BLaER1 treated with 17β-estradiol and CSF1 and Interleukin-3, amounts not matched to agents 10 nM and 100 nM (cell line): ENCODE measurements at regions not wholly inside any gene's neighbourhood (a gene's known extent, or its start where the extent isn't known, plus 50 kb on each side); places are given as distances from the start of the nearest gene placed in this dataset.

Experiments used
- H3K27ac ChIP-seq, 11 experiments: shearing (Covaris generic); formaldehyde crosslinking; 2 replicates each; pipeline ENCODE4 v1.8.1; 2022
- H3K27me3 ChIP-seq, 11 experiments: shearing (Covaris generic); formaldehyde crosslinking; 2 replicates each; pipeline ENCODE4 v1.8.1; 2022
- H3K36me3 ChIP-seq, 11 experiments: shearing (Covaris generic); formaldehyde crosslinking; 2 replicates each; pipeline ENCODE4 v1.8.1; 2022
- H3K4me1 ChIP-seq, 10 experiments: shearing (Covaris generic); formaldehyde crosslinking; 2 replicates each; pipeline ENCODE4 v1.8.1; 2022
- H3K4me2 ChIP-seq, 11 experiments: shearing (Covaris generic); formaldehyde crosslinking; 2 replicates each; pipeline ENCODE4 v1.8.1; 2022
- H3K4me3 ChIP-seq, 10 experiments: shearing (Covaris generic); formaldehyde crosslinking; 2 replicates each; pipeline ENCODE4 v1.8.1; 2022
- H3K9ac ChIP-seq, 11 experiments: shearing (Covaris generic); formaldehyde crosslinking; 2 replicates each; pipeline ENCODE4 v1.8.1; 2022
- H3K9me3 ChIP-seq, 11 experiments: shearing (Covaris generic); formaldehyde crosslinking; replicated peaks in 1 of 11; 2 replicates each; pipeline ENCODE4 v1.8.1; 2022
- H4K20me1 ChIP-seq, 11 experiments: shearing (Covaris generic); formaldehyde crosslinking; 2 replicates each; pipeline ENCODE4 v1.8.1; 2022
- Cebpa-rat ChIP-seq, 11 experiments: shearing (Covaris generic); IDR thresholded peaks; 2 replicates each; pipeline ENCODE4 v1.8.1; 2022

- TF ChIP-seq Cebpa-rat (IDR thresholded peaks at IDR 0.05): no peak
- Histone ChIP-seq H3K36me3 (no peaks in the 10 kb centered on the region), H4K20me1 (no peaks in the 10 kb centered on the region), H3K27me3 (no peaks in the 10 kb centered on the region), H3K4me1 (no peaks in the 10 kb centered on the region), H3K27ac (no peak overlapping the region), H3K4me2 (no peak overlapping the region), H3K9me3 (peaks cover 22 to 35% (median 28%) of the 10 kb centered on the region in 11 experiments), H3K9ac (no peak overlapping the region), H3K4me3 (no peak overlapping the region)
Measured at GRCh38 chr12:127414636-127415035, 852.3 kb upstream of the TMEM132C start.

DNA sequence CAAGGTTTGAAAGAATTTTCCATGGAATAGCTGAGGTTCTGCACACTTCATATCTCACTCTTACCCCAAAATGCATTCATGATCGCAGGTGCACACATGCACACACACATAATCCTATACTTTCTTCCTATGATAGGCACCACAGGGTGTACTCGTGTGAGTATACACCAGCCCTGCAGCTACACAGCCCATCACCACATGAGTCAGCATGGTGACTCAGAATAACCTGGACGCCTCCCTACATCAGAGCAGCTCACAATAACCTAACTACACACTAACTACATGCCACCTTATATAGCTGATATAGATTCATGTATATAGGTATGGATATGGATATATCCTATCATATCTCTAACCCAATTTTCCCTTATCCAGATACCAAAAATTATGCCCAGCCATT, 850.2 kb upstream of the TMEM132C start:
- H3K27me3 ChIP-seq: no peaks in the 10 kb centered on the region
- H3K4me1 ChIP-seq: no peaks in the 10 kb centered on the region
- H3K36me3 ChIP-seq: no peaks in the 10 kb centered on the region
- H3K9ac ChIP-seq: no peak overlapping the region
- H3K27ac ChIP-seq: no peak overlapping the region
- H4K20me1 ChIP-seq: no peaks in the 10 kb centered on the region
- peaks cover 22 to 35% (median 28%) of the 10 kb centered on the region in 11 experiments for H3K9me3 ChIP-seq
- H3K4me2 ChIP-seq: no peak overlapping the region
- TF ChIP-seq Cebpa-rat (IDR thresholded peaks at IDR 0.05): no peak
- no peak overlapping the region for H3K4me3 ChIP-seq

DNA sequence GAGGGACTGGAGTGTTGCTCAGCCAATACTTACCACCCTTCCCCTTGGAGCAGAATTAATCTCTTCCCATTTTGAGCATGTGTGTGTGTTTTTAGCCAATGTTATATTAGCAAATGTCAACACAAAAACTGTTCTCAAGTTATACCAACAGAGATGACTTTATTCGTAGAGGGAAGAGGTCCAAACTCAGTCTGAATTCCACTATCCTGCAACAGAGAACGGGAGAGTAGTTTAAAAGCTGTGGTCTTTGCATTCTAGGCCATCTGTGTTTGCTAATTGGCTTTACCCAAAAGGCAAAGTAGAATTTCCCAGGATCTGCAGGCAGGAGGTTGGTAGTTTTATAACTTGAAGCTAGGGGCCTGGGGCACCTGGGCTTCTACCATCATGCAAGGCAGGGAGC, 847.9 kb upstream of the TMEM132C start:
- Histone ChIP-seq H3K4me1 (peaks cover 0 to 14% (median 6%) of the 10 kb centered on the region in 10 experiments; a peak in 9 of 20 replicates), H3K27ac (no peak overlapping the region), H3K36me3 (no peaks in the 10 kb centered on the region), H3K27me3 (no peaks in the 10 kb centered on the region), H3K4me3 (no peak overlapping the region), H3K9me3 (peaks cover 22 to 35% (median 28%) of the 10 kb centered on the region in 11 experiments), H4K20me1 (no peaks in the 10 kb centered on the region), H3K4me2 (no peak overlapping the region), H3K9ac (no peak overlapping the region)
- no peak for TF ChIP-seq Cebpa-rat (IDR thresholded peaks at IDR 0.05)

GRCh38 chr12:127421614-127422013, 845.4 kb upstream of the TMEM132C start:
- Histone ChIP-seq H3K4me2 (no peak overlapping the region), H3K4me1 (peaks cover 0 to 16% (median 6%) of the 10 kb centered on the region in 10 experiments; a peak in 9 of 20 replicates), H3K9me3 (peaks cover 22 to 41% (median 31%) of the 10 kb centered on the region in 11 experiments), H3K27ac (no peak overlapping the region), H3K36me3 (no peaks in the 10 kb centered on the region), H4K20me1 (no peaks in the 10 kb centered on the region), H3K9ac (no peak overlapping the region), H3K4me3 (no peak overlapping the region), H3K27me3 (no peaks in the 10 kb centered on the region)
- no peak for TF ChIP-seq Cebpa-rat (IDR thresholded peaks at IDR 0.05)

DNA sequence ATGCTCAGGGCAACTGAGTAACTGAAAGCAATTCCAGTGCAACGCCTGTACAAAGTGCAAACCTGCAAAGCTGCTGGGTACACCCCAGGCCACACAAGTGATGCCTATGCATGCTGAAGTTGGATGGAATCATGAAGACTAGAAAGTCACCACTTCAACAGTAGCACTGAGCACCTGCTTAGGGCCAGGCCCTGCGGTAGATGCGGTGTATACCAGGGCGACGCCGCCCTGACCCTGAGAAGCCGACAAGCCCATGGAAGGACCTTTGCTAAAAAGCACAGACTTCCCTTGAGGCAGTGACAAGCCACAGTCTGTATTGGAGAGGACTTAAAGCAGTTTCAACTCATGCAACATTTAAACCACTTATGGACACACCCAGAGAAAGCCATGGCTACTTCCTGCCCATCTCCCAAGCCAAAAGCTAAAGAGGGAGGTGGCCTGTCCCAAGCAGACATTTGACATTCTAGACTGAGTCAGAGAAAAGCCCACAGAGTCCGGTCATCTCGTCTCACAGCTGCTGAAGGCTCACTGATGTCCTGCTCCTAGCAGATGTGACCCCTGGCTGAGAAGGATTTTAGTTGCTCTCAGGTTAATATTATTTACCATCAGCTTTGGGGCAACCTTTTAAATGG, 843.9 kb upstream of the TMEM132C start:
- H3K4me3 ChIP-seq: no peak overlapping the region
- no peaks in the 10 kb centered on the region for H4K20me1 ChIP-seq
- peak overlapping the region in 6 of 11 experiments; percentile 1 to 40 (median 16); a peak in 7 of 22 replicates for H3K4me2 ChIP-seq
- H3K4me1 ChIP-seq: peaks cover 0 to 16% (median 6%) of the 10 kb centered on the region in 10 experiments; a peak in 9 of 20 replicates
- H3K36me3 ChIP-seq: no peaks in the 10 kb centered on the region
- no peak for TF ChIP-seq Cebpa-rat (IDR thresholded peaks at IDR 0.05)
- H3K27ac ChIP-seq: peak overlapping the region in 5 of 11 experiments; percentile 1 to 31 (median 26); a peak in 6 of 22 replicates
- H3K27me3 ChIP-seq: no peaks in the 10 kb centered on the region
- H3K9ac ChIP-seq: no peak overlapping the region
- peaks cover 10 to 27% (median 17%) of the 10 kb centered on the region in 11 experiments for H3K9me3 ChIP-seq

- no peaks in the 10 kb centered on the region for H4K20me1 ChIP-seq
- peaks cover 0 to 16% (median 6%) of the 10 kb centered on the region in 10 experiments; a peak in 9 of 20 replicates for H3K4me1 ChIP-seq
Measured at GRCh38 chr12:127425474-127425873, 841.5 kb upstream of the TMEM132C start.

GRCh38 chr12:127428420-127428819, 838.5 kb upstream of the TMEM132C start:
- Histone ChIP-seq H4K20me1 (no peaks in the 10 kb centered on the region), H3K4me1 (peaks cover 0 to 8% (median 2%) of the 10 kb centered on the region in 10 experiments; a peak in 8 of 20 replicates), H3K9ac (no peak overlapping the region), H3K9me3 (peaks cover 0 to 10% (median 3%) of the 10 kb centered on the region in 11 experiments; a peak in 8 of 22 replicates), H3K36me3 (no peaks in the 10 kb centered on the region), H3K4me2 (no peak overlapping the region), H3K4me3 (no peak overlapping the region), H3K27me3 (no peaks in the 10 kb centered on the region), H3K27ac (no peak overlapping the region)
- no peak for TF ChIP-seq Cebpa-rat (IDR thresholded peaks at IDR 0.05)

More at GRCh38 chr12:127425474-127425873, 841.5 kb upstream of the TMEM132C start:
- no peak overlapping the region for H3K9ac ChIP-seq
- H3K4me3 ChIP-seq: no peak overlapping the region
- H3K27me3 ChIP-seq: no peaks in the 10 kb centered on the region
- peaks cover 0 to 10% (median 3%) of the 10 kb centered on the region in 11 experiments; a peak in 8 of 22 replicates for H3K9me3 ChIP-seq
- H3K27ac ChIP-seq: no peak overlapping the region
- H3K4me2 ChIP-seq: no peak overlapping the region
- TF ChIP-seq Cebpa-rat (IDR thresholded peaks at IDR 0.05): no peak
- no peaks in the 10 kb centered on the region for H3K36me3 ChIP-seq

GRCh38 chr12:127429551-127430285, 837.3 kb upstream of the TMEM132C start:
- Histone ChIP-seq H3K4me1 (no peaks in the 10 kb centered on the region; a peak in 1 of 20 replicates), H3K27me3 (no peaks in the 10 kb centered on the region), H3K27ac (no peak overlapping the region), H3K9ac (no peak overlapping the region), H3K4me2 (no peak overlapping the region), H3K9me3 (peaks cover 0 to 6% (median 1%) of the 10 kb centered on the region in 11 experiments; a peak in 4 of 22 replicates), H3K4me3 (no peak overlapping the region), H4K20me1 (no peaks in the 10 kb centered on the region), H3K36me3 (no peaks in the 10 kb centered on the region)
- 0 out of 22 replicates have a peak, but pooled peaks of 1 of the 11 experiments have one; percentile 19 for TF ChIP-seq Cebpa-rat (IDR thresholded peaks at IDR 0.05)

- Histone ChIP-seq H3K27me3 (no peaks in the 10 kb centered on the region), H3K36me3 (no peaks in the 10 kb centered on the region), H3K27ac (no peak overlapping the region), H4K20me1 (no peaks in the 10 kb centered on the region), H3K4me3 (no peak overlapping the region), H3K9ac (no peak overlapping the region), H3K4me2 (no peak overlapping the region), H3K9me3 (peaks cover 0 to 3% (median 0%) of the 10 kb centered on the region in 11 experiments; a peak in 4 of 22 replicates), H3K4me1 (no peaks in the 10 kb centered on the region; a peak in 1 of 20 replicates)
- TF ChIP-seq Cebpa-rat (IDR thresholded peaks at IDR 0.05): no peak
Measured at GRCh38 chr12:127430401-127430800, 836.6 kb upstream of the TMEM132C start.
